NCI-H510A treated with DMSO at 0.1 percent for 48 hours (cell line): ENCODE measurements at regions not wholly inside any gene's neighbourhood (a gene's known extent, or its start where the extent isn't known, plus 50 kb on each side); places are given as distances from the start of the nearest gene placed in this dataset.
"Not testable (repeated sequence)": the region's sequence is repeated elsewhere in the genome, so short reads cannot be mapped to it uniquely, and the experiment has no call there.

Source experiments
- DNase-seq: peaks from one replicate; lab custom pipeline; 2025; lab: John Stamatoyannopoulos, UW

DNA sequence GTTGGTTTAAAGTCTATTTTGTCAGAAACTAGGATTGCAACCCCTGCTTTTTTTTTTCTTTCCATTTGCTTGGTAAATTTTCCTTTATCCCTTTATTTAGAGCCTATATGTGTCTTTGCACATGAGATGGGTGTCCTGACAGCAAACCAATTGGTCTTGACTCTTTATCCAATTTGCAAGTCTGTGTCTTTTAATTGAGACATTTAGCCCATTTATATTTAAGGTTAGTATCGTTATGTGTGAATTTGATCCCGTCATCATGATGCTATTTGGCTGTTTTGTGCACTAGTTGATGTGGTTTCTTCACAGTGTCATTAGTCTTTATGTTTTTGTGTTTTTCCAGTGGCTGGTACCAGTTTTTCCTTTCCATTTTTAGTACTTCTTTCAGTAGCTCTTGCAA is 127.7 kb upstream of the ZNF267 start:
- no peak for DNase-seq

- DNase-seq, result no peak
Measured at GRCh38 chr16:31754998-31755615, 118.5 kb upstream of the ZNF267 start.

- no peak for DNase-seq
Measured at GRCh38 chr16:31764103-31764502, 109.5 kb upstream of the ZNF267 start.

GRCh38 chr16:31767267-31767666 is 106.3 kb upstream of the ZNF267 start:
- no peak for DNase-seq

DNA sequence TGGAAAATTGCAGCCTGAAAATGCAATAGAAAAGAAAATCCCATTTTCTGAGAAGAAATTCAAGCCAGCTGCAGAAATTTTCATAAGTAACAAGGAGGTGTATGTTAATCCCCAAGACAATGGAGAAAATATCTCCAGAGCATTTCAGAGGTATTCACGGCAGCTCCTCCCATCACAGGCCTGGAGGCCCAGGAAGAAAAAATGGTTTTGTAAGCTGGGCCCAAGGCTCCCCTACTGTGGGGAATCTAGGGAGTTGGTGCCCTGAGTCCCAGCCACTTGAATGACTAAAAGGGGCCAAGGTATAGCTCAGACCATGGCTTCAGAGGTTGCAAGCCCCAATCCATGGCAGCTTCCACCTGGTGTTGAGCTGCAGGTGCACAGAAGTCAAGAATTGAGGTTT is 93.3 kb upstream of the ZNF267 start:
- no peak for DNase-seq

- DNase-seq, result no peak
Measured at GRCh38 chr16:31785126-31785525, 88.5 kb upstream of the ZNF267 start.

GRCh38 chr16:31807086-31807485 is 66.5 kb upstream of the ZNF267 start:
- DNase-seq, result no peak

DNA sequence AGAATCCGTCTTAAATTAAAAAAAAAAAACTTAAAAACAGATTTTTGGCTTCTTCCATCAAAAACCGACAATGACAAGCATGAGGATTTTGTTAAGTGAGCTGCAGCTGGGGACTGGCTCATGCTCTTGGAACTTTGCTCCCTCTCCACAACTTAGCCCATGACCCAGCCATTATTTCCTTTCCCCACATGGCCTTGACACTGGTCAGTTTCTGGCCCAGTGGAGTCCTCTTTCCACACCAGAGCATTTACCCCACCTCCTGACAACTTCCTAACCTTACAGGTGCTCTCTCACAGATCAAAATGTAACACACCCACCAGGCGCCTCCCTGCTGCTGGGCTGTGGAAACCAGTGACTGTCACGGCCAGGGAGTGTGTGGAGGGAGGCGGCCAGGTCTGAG is 62.7 kb upstream of the ZNF267 start:
- DNase-seq, result no peak

DNA sequence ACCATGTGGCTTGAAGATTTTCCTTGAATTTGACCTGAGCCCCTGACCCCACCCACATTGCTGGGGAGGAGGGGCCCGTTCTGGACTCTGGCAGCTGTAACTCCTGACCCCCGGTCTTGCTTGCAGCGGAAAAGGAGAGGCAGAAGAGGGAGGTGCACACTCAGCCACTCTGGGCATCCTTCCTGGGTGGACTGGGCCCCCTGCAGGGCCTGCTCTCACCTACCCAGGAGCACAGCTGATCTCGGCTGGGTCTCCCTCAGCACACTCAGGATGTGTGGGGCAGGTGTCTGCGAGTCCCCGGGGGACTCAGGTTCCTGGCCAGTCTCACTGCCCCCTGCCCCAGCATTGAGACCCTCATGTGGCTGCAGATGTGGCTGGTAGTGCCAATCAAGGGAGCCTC is 57.5 kb upstream of the ZNF267 start:
- DNase-seq, result not testable (repeated sequence)

GRCh38 chr16:31819386-31819785 is 54.2 kb upstream of the ZNF267 start:
- no peak for DNase-seq

- no peak for DNase-seq
Measured at GRCh38 chr16:31819948-31820347, 53.7 kb upstream of the ZNF267 start.
